Mucosa of descending colon (tissue), 3 donors: ENCODE measurements at regions not wholly inside any gene's neighbourhood (a gene's known extent, or its start where the extent isn't known, plus 50 kb on each side); places are given as distances from the start of the nearest gene placed in this dataset.

Source experiments
- ATAC-seq: fragments of 200-7000 bp; cut with Tn5 transposase; one replicate; pipeline ENCODE4 v1.9.1; 2020; ENCODE audit warnings: mild to moderate bottlenecking, moderate library complexity
- DNase-seq, 3 donors: peaks; one replicate each; pipeline ENCODE4 v3.0.0-alpha.2; 2020
- H3K36me3 ChIP-seq: fragments of 200-600 bp; one replicate; pipeline ENCODE4 v1.8.0; 2021; ENCODE audit warnings: low read depth, mild to moderate bottlenecking
- H3K4me1 ChIP-seq: fragments of 200-600 bp; one replicate; pipeline ENCODE4 v1.8.0; 2021; ENCODE audit warnings: low read depth, mild to moderate bottlenecking
- H3K4me3 ChIP-seq: fragments of 200-600 bp; one replicate; pipeline ENCODE4 v1.8.0; 2021; ENCODE audit warnings: mild to moderate bottlenecking
- H3K9me3 ChIP-seq: fragments of 200-600 bp; one replicate; pipeline ENCODE4 v1.8.0; 2021; ENCODE audit warnings: mild to moderate bottlenecking
- intact Hi-C, 2 donors: fragments of 100-400 bp; cut with DNase I in 1 of 2; cut with micrococcal nuclease in 1 of 2; formaldehyde crosslinking; loops; one replicate each; pipeline versions ENCODE4 v1.11.0 to v1.11.1; 2022; cut with DNase I, micrococcal nuclease
- TF ChIP-seq, protein P1 (sequence below): fragments of 200-600 bp; IDR thresholded peaks from one replicate; pipeline ENCODE4 v1.8.0; 2022; ENCODE audit warnings: antibody characterized with exemption, mild to moderate bottlenecking
- donor health status: DM: no; HTN: no; CAD: no; lungs with moderate emphysema.
- donor health status: DM: no; HTN: no; CAD: no.
- donor health status: DM: no; HTN: yes; CAD: no.

DNA sequence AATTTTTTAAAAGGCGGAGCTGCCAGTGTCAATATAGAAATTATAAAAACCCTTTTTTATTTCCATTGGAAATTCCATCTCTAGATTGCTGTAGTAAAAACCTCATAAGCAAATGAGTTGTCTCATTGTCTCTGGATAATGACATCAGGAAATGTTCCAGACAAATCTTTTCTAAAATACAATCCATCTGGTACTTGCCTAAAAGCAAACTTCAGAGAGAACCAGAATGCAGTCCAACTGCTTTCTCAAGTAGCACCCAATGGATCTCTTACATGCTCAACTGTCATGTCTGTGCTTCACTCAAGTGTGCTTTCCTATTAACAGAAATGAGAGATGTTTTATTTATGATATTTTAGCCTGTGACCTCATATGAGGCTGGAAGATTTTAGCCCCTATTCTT, 399.6 kb upstream of the NDST3 start:
- TF ChIP-seq, protein P1, sequence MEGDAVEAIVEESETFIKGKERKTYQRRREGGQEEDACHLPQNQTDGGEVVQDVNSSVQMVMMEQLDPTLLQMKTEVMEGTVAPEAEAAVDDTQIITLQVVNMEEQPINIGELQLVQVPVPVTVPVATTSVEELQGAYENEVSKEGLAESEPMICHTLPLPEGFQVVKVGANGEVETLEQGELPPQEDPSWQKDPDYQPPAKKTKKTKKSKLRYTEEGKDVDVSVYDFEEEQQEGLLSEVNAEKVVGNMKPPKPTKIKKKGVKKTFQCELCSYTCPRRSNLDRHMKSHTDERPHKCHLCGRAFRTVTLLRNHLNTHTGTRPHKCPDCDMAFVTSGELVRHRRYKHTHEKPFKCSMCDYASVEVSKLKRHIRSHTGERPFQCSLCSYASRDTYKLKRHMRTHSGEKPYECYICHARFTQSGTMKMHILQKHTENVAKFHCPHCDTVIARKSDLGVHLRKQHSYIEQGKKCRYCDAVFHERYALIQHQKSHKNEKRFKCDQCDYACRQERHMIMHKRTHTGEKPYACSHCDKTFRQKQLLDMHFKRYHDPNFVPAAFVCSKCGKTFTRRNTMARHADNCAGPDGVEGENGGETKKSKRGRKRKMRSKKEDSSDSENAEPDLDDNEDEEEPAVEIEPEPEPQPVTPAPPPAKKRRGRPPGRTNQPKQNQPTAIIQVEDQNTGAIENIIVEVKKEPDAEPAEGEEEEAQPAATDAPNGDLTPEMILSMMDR, result no peak
- Histone ChIP-seq H3K4me1 (no peaks in the 10 kb centered on the region), H3K4me3 (no peak overlapping the region), H3K36me3 (no peaks in the 10 kb centered on the region), H3K9me3 (no peaks in the 10 kb centered on the region)
- intact Hi-C loops, result no loop called here
- ATAC-seq (no peak), DNase-seq (no peak)

DNA sequence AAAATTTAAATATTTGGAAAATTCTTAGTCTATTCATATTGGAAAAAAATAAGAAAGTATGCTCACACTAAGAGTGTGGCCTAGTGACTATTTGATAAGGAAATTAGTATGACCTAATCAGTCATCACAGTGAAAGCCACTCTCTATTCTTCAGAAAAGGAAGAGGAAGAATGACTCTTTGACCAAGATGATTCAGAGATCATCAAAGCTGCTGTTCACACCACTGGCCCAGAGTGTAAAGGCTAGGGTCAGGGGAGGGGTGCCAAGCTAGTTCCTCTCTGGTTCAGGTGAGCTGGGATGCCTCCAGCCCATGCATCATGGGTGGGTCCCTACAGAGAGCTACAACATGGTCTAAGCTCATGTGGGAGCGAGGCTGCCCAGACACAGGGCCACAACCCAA, 396.9 kb upstream of the NDST3 start:
- H3K9me3 ChIP-seq, result no peaks in the 10 kb centered on the region
- H3K4me3 ChIP-seq, result no peak overlapping the region
- H3K36me3 ChIP-seq, result no peaks in the 10 kb centered on the region
- intact Hi-C loops, result no loop called here
- no peak for DNase-seq
- TF ChIP-seq, protein P1, result no peak
- H3K4me1 ChIP-seq, result no peaks in the 10 kb centered on the region
- peak; percentile 16 for ATAC-seq

- Histone ChIP-seq H3K36me3 (no peaks in the 10 kb centered on the region), H3K9me3 (no peaks in the 10 kb centered on the region), H3K4me1 (no peaks in the 10 kb centered on the region), H3K4me3 (no peak overlapping the region)
- TF ChIP-seq, protein P1, result no peak
- DNase-seq (no peak), ATAC-seq (no peak)
- intact Hi-C loops, result no loop called here
These were observed 393.4 kb upstream of the NDST3 start for GRCh38 chr4:117640836-117641235.

DNA sequence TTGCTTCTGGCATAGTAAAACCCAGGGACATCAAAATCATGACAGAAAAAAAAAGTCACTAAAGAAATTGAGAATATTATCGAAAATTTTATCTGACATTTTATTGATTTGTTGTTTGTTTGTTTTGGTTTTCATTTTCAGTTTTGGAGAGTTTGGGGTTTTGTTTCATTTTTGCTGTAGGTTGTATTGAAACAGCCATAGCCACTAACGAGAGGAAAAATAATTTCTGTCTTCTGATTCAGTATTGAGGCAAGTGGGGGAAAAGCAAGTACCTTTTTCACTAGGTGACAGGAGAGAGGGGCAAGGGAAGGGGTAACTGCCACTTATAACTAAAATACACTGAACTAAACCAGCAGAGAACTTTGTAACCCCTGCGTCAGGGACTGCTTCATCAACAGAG, 392.8 kb upstream of the NDST3 start:
- ATAC-seq (no peak), DNase-seq (no peak)
- Histone ChIP-seq H3K4me3 (no peak overlapping the region), H3K4me1 (no peaks in the 10 kb centered on the region), H3K9me3 (no peaks in the 10 kb centered on the region), H3K36me3 (no peaks in the 10 kb centered on the region)
- TF ChIP-seq, protein P1, result no peak
- intact Hi-C loops, result no loop called here

GRCh38 chr4:117654079-117654478, 380.2 kb upstream of the NDST3 start:
- Histone ChIP-seq H3K4me3 (no peak overlapping the region), H3K9me3 (no peaks in the 10 kb centered on the region), H3K4me1 (no peaks in the 10 kb centered on the region), H3K36me3 (no peaks in the 10 kb centered on the region)
- ATAC-seq, result peak; percentile 92
- intact Hi-C loops, result no loop called here
- DNase-seq, result no peak
- TF ChIP-seq, protein P1, result no peak

DNA sequence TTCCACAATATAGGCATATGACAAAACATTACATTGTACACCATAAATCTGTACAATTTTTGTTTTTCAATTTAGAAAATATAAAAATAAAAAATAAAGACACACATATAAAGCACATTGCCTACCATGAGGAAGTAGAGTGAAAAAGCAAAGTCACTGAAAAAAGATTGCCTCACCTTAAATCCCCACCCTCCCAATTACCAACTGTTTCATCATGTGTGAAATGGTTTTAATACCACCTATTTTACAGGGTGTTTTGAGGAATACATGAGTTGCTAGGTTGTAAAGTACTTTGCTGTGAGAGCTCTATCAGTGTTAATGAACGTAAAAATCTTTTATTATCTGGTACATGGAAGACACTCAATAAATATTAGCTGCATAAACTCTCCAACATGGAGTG, 373.6 kb upstream of the NDST3 start:
- ATAC-seq (peak; percentile 61), DNase-seq (no peak)
- Histone ChIP-seq H3K4me3 (no peak overlapping the region), H3K4me1 (peaks cover 6% of the 10 kb centered on the region), H3K36me3 (no peaks in the 10 kb centered on the region), H3K9me3 (no peaks in the 10 kb centered on the region)
- TF ChIP-seq, protein P1, result no peak
- intact Hi-C loops, result no loop called here
